CD4-positive, alpha-beta T cell treated with Interleukin-6 for 4 hours (primary cell): ENCODE measurements at regions not wholly inside any gene's neighbourhood (a gene's known extent, or its start where the extent isn't known, plus 50 kb on each side); places are given as distances from the start of the nearest gene placed in this dataset.
"Not testable (repeated sequence)": the region's sequence is repeated elsewhere in the genome, so short reads cannot be mapped to it uniquely, and the experiment has no call there.

Experiments
- DNase-seq: peaks from one replicate; pipeline ENCODE4 v3.0.0-alpha.2; 2020; ENCODE audit warnings: mixed read lengths

DNA sequence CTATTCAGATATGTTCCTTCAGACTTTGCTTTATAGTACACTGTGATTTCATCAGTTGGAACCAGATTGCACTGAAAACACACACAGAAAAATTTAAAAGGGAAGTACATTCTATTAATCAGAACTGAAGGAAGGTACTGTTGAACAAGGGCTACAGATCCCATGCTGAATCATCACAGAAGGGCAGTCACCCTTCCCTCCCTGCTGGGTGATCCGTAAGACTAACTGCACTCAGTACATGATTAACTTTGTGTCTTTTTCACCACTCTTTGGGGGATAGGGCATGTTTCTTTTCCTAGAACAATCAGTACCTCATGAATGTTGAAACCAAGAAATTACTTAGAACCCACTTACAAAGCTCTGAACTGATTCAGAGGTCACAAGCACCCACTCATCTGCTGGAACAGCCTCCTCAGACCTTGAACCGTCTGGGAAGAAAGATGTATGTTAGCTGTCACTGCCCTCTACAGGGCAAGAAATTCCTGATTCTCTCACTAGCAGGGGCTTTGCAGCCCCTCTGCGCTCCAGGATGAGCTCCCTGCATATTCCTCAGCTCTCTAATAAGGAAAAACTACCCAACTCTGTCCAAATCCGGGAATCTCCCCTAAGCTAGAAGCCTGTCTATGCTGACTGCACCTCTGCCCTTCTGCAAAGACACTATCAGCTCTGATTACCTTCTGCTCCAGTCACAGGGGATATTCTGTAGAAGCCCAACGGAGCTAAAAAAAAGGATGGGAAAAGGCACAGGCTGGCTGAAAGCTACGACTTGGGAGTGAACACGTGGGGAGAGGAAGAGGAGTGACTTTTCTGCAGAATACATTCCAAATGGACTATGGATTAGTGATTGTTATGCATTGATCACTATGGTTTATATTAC lies 51.0 kb downstream of the IARS1 start:
- DNase-seq, result no peak

- DNase-seq, result no peak
These were observed 56.6 kb downstream of the IARS1 start for GRCh38 chr9:92236915-92237314.

DNA sequence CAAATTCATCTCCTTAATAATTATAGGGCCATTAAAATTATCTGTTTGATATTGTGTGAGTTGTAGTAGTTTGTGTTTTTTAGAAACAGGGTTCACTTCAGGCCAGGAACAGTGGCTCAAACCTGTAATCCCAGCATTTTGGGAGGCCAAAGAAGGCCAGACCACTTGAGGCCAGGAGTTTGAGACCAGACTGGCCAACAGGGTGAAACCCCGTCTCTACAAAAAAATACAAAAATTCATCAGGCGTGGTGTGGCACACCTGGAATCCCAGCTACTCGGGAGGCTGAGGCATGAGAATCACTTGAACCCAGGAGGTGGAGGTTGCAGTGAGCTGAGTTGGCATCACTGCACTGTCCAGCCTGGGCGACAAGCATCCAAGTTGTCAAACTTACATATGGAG lies 57.0 kb downstream of the IARS1 start:
- no peak for DNase-seq

GRCh38 chr9:92234514-92234913 lies 59.0 kb downstream of the IARS1 start:
- no peak for DNase-seq

DNA sequence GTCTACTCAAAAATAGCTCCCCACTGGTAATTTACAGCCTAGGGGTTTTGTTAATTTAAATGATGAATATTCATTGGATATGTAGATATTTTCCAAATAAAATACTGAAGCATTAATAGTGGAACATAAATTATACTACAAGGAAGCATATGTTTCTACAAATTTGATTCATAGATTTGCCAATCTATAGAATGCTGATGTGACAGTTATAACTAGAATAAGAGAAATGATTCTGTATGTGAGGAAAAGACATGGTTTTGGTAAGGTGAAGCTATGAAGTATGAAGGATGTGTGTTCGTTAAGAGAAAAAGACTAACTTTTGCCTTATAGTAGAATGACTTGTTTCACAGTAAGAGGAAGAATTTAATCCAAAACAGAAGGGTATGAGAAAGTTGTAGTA lies 61.3 kb downstream of the IARS1 start:
- DNase-seq, result no peak

GRCh38 chr9:92228628-92229027 lies 64.9 kb downstream of the IARS1 start:
- no peak for DNase-seq

GRCh38 chr9:92224177-92224576 lies 69.3 kb downstream of the IARS1 start:
- no peak for DNase-seq

- no peak for DNase-seq
These were observed 69.7 kb downstream of the IARS1 start for GRCh38 chr9:92223758-92224157.

DNA sequence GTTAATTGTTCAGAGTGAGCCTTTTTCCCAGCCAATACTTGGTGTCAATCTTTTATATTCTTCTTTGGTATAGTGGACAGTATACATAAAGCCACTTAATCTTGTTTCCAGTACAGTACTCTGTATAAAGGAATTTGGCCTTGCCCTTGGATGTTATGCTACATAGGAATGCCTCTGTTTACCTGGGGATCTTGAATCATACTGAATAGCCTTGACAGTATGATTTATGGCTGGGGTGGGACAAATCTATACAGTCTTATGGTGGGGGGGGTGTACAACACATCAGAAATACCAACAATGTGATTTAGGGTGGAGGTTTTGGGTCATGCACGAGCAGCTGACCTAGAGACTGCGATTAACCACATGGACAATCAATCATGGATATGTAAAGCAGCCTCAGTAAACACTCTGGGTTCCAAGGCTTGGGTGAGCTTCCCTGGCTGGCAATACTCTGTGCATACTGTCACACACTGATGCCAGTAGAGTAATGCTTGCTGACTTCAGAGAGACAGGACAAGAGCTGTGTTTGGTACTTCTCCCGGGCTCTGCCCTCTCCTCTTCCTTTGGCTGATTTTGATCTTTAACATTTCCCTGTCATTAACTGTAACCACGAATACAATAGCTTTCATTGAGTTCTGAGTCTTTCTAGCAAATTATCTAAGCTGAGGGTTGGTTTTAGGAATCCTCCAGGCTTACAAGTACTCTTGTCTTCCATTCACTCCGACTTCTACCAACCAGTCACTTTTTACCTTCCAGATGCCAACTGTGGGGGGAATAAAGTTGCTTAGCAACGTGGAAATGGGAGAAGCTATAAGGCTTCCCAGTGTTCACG lies 84.6 kb downstream of the IARS1 start:
- no peak for DNase-seq

DNA sequence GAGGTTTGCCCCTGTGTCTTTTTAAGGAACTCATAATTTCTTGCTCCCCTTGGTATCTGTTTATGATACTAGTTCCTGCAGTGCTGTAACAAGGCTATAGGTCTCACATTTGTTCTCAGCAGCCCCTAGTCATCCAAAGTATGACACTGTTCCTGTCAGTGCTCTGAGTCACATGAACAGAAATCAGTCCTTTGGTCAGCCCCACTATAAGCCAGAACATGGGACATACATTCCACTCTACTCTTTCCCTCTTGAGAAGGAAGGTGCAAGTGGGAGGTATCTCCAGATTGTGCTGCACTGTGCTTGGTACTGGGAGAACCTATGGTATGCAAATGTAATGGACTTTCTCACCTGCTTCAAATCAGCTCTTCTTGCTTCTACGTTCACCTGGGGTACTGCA lies 87.0 kb downstream of the IARS1 start:
- DNase-seq, result no peak

DNA sequence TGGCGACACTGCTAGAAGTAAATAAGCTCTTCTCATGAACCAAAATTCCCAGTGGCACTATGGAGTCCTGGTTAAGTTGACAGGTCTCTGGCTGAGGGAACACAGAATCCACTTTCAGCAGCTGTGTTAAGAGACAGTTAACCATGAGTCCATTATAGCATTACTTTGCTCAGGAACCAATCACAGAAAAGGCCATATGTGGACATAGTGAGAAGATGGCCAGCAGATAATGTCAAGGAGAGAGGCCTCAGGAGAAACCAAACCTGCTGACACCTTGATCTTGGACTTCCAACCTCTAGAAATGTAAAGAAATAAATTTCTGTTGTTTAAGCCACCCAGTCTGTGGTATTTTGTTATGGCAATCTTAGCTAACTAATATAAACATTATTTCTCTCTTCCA lies 88.7 kb upstream of the SPTLC1 start:
- not testable (repeated sequence) for DNase-seq

GRCh38 chr9:92198237-92198636 lies 83.0 kb upstream of the SPTLC1 start:
- not testable (repeated sequence) for DNase-seq

- DNase-seq, result no peak
These were observed 81.7 kb upstream of the SPTLC1 start for GRCh38 chr9:92196909-92197308.

GRCh38 chr9:92196400-92196799 lies 81.2 kb upstream of the SPTLC1 start:
- no peak for DNase-seq

GRCh38 chr9:92191801-92192200 lies 76.6 kb upstream of the SPTLC1 start:
- no peak for DNase-seq

- DNase-seq, result no peak
These were observed 75.2 kb upstream of the SPTLC1 start for GRCh38 chr9:92190536-92190790.

DNA sequence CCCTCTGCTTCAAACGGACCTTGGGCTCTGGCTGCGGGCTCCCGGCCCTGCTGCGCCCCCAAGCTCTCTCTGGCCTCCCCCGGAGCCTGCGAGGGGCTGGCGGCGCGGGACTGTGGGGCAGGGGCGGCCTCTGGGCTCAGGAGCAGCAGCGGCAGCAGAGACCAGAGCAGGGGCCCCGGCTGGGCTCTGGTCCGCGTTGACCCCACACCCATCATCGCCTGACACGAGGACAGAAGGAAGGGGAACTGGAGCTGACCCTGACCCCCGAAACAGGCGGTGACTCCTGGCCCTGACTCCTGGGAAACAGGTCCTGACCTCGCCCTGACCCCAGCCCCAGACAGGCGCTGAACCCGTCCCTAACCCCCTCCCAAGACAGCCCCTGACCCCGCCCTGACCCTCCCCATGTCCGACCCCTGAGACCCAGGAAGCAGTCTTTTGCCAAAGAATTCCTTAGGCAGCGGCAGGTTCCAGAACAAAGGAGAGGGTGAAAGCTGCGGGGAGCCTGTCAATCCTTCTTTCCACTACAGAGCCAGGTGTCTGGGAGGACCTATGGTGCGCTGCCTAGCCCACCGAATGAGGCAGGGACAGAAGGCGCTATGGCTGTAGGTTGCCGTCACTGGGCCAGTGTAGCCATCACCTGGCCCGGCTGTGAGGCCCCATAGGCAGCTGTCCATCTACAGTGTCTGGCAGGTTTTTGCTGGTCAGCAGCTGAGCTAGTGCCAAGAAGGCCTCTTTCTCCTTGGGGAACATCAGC lies 74.7 kb upstream of the SPTLC1 start:
- no peak for DNase-seq

DNA sequence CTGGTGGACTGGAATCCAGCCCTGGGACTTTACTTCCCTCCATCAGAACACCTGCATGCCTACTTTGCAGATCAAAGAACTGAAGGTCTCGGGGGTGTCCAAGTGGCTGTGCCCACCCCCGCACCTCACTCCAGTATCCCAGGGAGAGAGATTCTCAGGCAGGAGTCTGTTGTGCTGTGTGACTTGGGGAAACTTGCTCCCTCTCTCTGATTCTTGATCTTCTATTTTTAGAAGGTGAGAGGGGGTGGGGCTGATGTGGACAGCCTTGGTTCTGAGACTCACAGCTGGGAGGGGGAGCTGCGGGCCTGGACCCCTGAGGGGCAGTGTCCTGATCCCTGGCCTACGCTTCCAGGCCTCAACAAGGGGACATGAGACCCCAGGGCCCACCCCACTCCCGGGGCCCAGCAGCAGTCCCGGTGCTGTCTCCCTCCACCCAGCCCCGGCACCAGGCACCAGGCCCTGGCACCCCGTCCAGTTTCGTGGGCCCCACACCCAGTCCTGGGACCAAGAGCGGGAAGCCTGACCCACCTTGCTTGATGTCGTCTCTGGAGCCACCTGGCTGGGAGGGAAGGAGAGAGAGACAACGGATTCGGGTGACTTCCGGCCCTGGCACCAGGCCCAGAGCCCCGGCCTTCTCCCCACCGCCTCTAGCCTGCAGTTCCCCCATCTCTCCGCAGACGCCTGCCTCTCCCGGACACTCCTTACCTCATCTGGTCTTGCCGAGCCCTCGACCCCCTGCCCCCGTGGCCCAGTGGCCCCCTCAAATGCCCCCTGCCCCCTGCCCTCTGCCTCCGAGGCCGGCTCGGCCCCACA lies 74.0 kb upstream of the SPTLC1 start:
- peak; percentile 4 for DNase-seq

DNA sequence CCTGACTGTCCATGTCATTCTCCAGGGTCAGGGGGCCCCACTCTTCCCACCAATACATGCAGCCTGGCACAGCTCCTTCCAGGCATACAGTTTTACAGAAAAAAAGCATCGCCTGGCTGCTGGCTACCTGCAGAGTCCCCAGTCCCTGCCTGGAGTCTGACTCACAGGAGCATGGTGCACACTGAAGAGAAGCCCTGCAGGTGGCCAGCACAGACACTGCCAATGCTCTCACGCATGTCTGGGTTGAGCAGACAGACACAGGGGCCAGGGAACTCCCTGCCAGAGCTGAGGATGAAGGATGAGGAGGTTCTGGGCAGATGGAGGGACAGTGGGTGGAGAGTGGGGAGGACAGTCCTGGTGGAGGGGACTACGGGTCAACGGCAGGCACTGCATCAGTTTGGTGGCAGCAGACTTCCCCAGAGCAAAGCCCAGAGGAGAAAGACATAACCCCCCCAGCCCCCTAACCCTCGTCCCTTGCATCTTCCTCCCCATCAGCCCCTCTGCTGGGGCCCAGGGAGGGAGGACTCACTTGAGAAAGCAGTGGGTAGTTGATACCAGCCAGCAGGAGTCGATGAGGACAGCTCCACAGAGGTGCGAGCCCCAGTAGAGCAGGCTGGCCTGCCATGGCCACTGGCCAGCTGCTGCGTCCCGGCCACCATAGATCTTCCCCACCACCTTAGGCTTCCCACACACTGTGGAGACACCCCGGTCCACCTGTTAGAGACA lies 72.9 kb upstream of the SPTLC1 start:
- DNase-seq, result no peak

DNA sequence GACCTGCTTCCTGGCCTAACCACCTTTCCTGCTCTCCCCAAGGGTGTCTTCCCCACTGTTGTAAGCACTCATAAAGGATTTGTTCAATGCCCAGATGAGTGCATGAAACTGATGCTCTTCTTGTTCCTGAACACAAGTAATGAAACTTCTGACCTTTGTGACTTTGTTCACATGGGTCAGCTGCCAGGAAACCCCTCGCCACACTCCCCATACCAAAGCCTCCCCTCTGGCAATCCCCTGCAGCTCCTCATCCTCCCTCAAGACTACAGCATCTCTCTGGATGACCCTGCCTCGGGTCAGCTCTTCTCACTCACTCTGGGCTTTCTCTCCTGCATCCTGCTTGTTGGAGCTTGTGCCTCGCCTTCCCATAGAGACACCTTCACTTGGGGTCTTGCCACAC lies 72.2 kb upstream of the SPTLC1 start:
- DNase-seq, result no peak

DNA sequence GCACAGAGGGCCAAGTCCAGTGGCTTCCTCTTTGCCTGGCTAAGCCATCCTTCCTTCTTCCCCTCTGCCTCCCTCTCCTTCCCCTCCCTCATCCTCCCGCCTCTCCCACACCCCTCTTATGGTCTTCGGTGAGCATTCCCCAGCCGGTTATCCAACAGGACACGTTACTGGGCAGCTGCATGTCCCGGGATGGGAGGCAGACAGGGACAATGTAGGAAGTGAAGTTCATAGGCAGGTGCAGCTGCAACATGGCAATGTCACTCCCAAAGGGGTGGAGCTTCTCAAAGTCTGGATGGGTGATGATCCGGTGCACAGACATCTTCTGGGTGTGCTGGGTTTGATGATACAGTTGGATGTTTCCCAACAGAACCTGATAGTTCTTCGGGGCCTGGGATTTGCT lies 71.4 kb upstream of the SPTLC1 start:
- no peak for DNase-seq

DNA sequence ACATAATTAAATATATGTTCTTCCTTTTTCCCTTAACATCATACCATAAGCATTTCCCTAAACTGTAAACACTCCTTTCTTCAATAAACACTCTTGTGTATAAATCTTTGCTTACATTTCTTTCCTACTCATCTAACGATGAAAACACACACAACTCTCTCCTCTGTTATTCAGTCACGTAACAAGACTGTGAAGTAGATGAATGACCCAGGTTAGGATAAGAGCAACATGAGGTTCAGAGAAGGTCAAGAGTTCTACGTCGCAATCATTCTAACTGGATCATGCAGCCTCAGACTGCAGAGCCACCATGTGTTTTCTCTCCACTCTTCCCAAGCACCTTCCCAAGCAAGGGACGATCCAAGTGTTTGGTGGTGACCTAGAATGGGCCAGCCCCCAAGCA lies 70.5 kb upstream of the SPTLC1 start:
- DNase-seq, result no peak
